ENCODE measurements at regions not wholly inside any gene's neighbourhood (a gene's known extent, or its start where the extent isn't known, plus 50 kb on each side); places are given as distances from the start of the nearest gene placed in this dataset.

GRCh38 chr6:74128536-74128935, 432.5 kb downstream of the CD109 start:
- intact Hi-C loops (cut with DNase I) = no loop called here
- DNase-seq (ENCODE audit: low spot score) = no peak
- Histone ChIP-seq H3K27ac (no peak overlapping the region), H3K9me3 (no peaks in the 10 kb centered on the region), H3K36me3 (no peaks in the 10 kb centered on the region), H3K4me1 (replicated peaks) (no peaks in the 10 kb centered on the region), H3K4me3 (no peak overlapping the region), H3K27me3 (replicated peaks; ENCODE audit: insufficient read depth) (no peaks in the 10 kb centered on the region)
- TF ChIP-seq CTCF (IDR thresholded peaks at IDR 0.05) = no peak
- TF ChIP-seq POLR2AphosphoS5 (IDR thresholded peaks at IDR 0.05) = no peak
- TF ChIP-seq POLR2A (IDR thresholded peaks at IDR 0.05) = no peak
- 25% methylated on average over 1 of the region's 1 CpG for WGBS

- WGBS = 28% methylated on average over 1 of the region's 1 CpG
- intact Hi-C loops (cut with DNase I) = no loop called here
- no peak for DNase-seq (ENCODE audit: low spot score)
These were observed 421.1 kb downstream of the CD109 start for GRCh38 chr6:74117113-74117512.

GRCh38 chr6:74115674-74116073, 419.7 kb downstream of the CD109 start:
- no peaks in the 10 kb centered on the region for H3K9me3 ChIP-seq
- no peak for DNase-seq (ENCODE audit: low spot score)
- H3K4me3 ChIP-seq = no peak overlapping the region
- H3K4me1 ChIP-seq (replicated peaks) = no peaks in the 10 kb centered on the region
- H3K27me3 ChIP-seq (replicated peaks; ENCODE audit: insufficient read depth) = no peaks in the 10 kb centered on the region
- 92% methylated on average over 3 of the region's 3 CpGs for WGBS
- no peaks in the 10 kb centered on the region for H3K36me3 ChIP-seq
- TF ChIP-seq POLR2AphosphoS5 (IDR thresholded peaks at IDR 0.05) (no peak), POLR2A (IDR thresholded peaks at IDR 0.05) (no peak), CTCF (IDR thresholded peaks at IDR 0.05) (no peak)
- H3K27ac ChIP-seq = no peak overlapping the region
- intact Hi-C loops (cut with DNase I) = no loop called here

More at GRCh38 chr6:74117113-74117512, 421.1 kb downstream of the CD109 start:
- Histone ChIP-seq H3K9me3 (no peaks in the 10 kb centered on the region), H3K4me1 (replicated peaks) (no peaks in the 10 kb centered on the region), H3K27ac (no peak overlapping the region), H3K36me3 (no peaks in the 10 kb centered on the region), H3K27me3 (replicated peaks; ENCODE audit: insufficient read depth) (no peaks in the 10 kb centered on the region), H3K4me3 (no peak overlapping the region)
- TF ChIP-seq POLR2AphosphoS5 (IDR thresholded peaks at IDR 0.05) (no peak), POLR2A (IDR thresholded peaks at IDR 0.05) (no peak), CTCF (IDR thresholded peaks at IDR 0.05) (no peak)

GRCh38 chr6:74114428-74114827, 418.4 kb downstream of the CD109 start:
- Histone ChIP-seq H3K4me1 (replicated peaks) (no peaks in the 10 kb centered on the region), H3K9me3 (no peaks in the 10 kb centered on the region), H3K27me3 (replicated peaks; ENCODE audit: insufficient read depth) (no peaks in the 10 kb centered on the region), H3K4me3 (no peak overlapping the region), H3K36me3 (no peaks in the 10 kb centered on the region), H3K27ac (no peak overlapping the region)
- 88% methylated on average over 2 of the region's 2 CpGs for WGBS
- intact Hi-C loops (cut with DNase I) = no loop called here
- TF ChIP-seq CTCF (IDR thresholded peaks at IDR 0.05) (no peak), POLR2A (IDR thresholded peaks at IDR 0.05) (no peak), POLR2AphosphoS5 (IDR thresholded peaks at IDR 0.05) (no peak)
- DNase-seq (ENCODE audit: low spot score) = no peak

- no peaks in the 10 kb centered on the region for H3K9me3 ChIP-seq
- WGBS = 77% methylated on average over 2 of the region's 2 CpGs
- no peak for DNase-seq (ENCODE audit: low spot score)
- H3K36me3 ChIP-seq = no peaks in the 10 kb centered on the region
- TF ChIP-seq CTCF (IDR thresholded peaks at IDR 0.05) (no peak), POLR2AphosphoS5 (IDR thresholded peaks at IDR 0.05) (no peak), POLR2A (IDR thresholded peaks at IDR 0.05) (no peak)
- intact Hi-C loops (cut with DNase I) = no loop called here
- H3K4me1 ChIP-seq (replicated peaks) = no peaks in the 10 kb centered on the region
- H3K27ac ChIP-seq = no peak overlapping the region
- H3K4me3 ChIP-seq = no peak overlapping the region
- no peaks in the 10 kb centered on the region for H3K27me3 ChIP-seq (replicated peaks; ENCODE audit: insufficient read depth)
These were observed 417.9 kb downstream of the CD109 start for GRCh38 chr6:74113901-74114300.
